ENCODE measurements at regions not wholly inside any gene's neighbourhood (a gene's known extent, or its start where the extent isn't known, plus 50 kb on each side); places are given as distances from the start of the nearest gene placed in this dataset.

- H3K4me1 Mint-ChIP-seq (ENCODE audit: unreplicated experiment): no peaks in the 10 kb centered on the region
- H3K27ac Mint-ChIP-seq (ENCODE audit: unreplicated experiment): no peak overlapping the region
- H3K9me3 Mint-ChIP-seq (ENCODE audit: unreplicated experiment): peaks cover 5% of the 10 kb centered on the region
- H3K27me3 Mint-ChIP-seq (ENCODE audit: unreplicated experiment): peaks cover 4% of the 10 kb centered on the region
- no peak overlapping the region for H3K4me3 Mint-ChIP-seq (ENCODE audit: unreplicated experiment)
- no peaks in the 10 kb centered on the region for H3K36me3 Mint-ChIP-seq (ENCODE audit: unreplicated experiment)
- no peak for DNase-seq (ENCODE audit: extremely low spot score, unreplicated experiment)
- no peak for TF ChIP-seq CTCF (IDR thresholded peaks at IDR 0.05)
Measured at GRCh38 chr1:173303984-173304383, 96.9 kb upstream of the TNFSF4 start.

DNA sequence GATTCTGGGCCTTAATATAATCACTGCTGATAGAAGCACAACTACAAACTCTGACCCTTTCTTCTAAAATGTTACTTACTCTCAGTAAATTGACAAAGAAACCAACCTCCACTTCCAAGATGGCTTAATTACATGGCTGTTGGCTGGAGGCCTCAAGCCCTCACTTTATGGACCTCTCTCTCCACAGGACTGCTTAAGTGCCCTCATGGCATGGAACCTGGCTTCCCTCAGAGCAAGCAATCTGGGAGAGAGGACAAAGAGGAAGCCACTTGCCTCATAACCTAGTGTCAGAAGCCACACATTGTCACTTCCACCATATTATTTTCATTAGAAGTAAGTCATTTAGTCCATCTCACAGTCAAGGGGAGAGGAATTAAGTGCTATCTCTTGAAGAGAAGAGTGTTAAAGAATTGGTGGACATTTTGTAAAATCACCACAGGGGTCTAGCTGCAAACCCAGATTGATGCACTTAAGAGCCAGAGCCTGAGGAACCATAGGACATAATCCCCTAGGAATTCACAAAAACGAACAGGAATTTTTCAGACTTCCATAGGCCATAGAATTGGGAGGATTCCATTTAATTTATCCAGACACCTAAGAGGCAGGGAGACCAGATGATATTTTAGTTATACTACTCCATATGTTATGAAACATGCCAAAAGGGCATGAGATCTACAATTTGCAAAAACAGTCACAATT, 97.5 kb upstream of the TNFSF4 start:
- Mint-ChIP-seq H3K27me3 (ENCODE audit: unreplicated experiment) (peaks cover 4% of the 10 kb centered on the region), H3K27ac (ENCODE audit: unreplicated experiment) (no peak overlapping the region)
- no peak for TF ChIP-seq CTCF (IDR thresholded peaks at IDR 0.05)

GRCh38 chr1:173307845-173308244, 100.7 kb upstream of the TNFSF4 start:
- TF ChIP-seq CTCF (IDR thresholded peaks at IDR 0.05): no peak
- H3K9me3 Mint-ChIP-seq (ENCODE audit: unreplicated experiment): peaks cover 15% of the 10 kb centered on the region

More for the DNA sequence above, 97.5 kb upstream of the TNFSF4 start:
- Mint-ChIP-seq H3K9me3 (ENCODE audit: unreplicated experiment) (peaks cover 9% of the 10 kb centered on the region), H3K4me3 (ENCODE audit: unreplicated experiment) (no peak overlapping the region), H3K36me3 (ENCODE audit: unreplicated experiment) (no peaks in the 10 kb centered on the region), H3K4me1 (ENCODE audit: unreplicated experiment) (no peaks in the 10 kb centered on the region)
- DNase-seq (ENCODE audit: extremely low spot score, unreplicated experiment): no peak

GRCh38 chr1:173314656-173315055, 107.5 kb upstream of the TNFSF4 start:
- H3K4me3 Mint-ChIP-seq (ENCODE audit: unreplicated experiment): no peak overlapping the region
- H3K27ac Mint-ChIP-seq (ENCODE audit: unreplicated experiment): no peak overlapping the region
- no peaks in the 10 kb centered on the region for H3K4me1 Mint-ChIP-seq (ENCODE audit: unreplicated experiment)
- peaks cover 6% of the 10 kb centered on the region for H3K9me3 Mint-ChIP-seq (ENCODE audit: unreplicated experiment)
- TF ChIP-seq CTCF (IDR thresholded peaks at IDR 0.05): no peak
- H3K27me3 Mint-ChIP-seq (ENCODE audit: unreplicated experiment): peaks cover 14% of the 10 kb centered on the region
- DNase-seq (ENCODE audit: extremely low spot score, unreplicated experiment): no peak
- no peaks in the 10 kb centered on the region for H3K36me3 Mint-ChIP-seq (ENCODE audit: unreplicated experiment)

More at GRCh38 chr1:173307845-173308244, 100.7 kb upstream of the TNFSF4 start:
- H3K4me1 Mint-ChIP-seq (ENCODE audit: unreplicated experiment): no peaks in the 10 kb centered on the region
- DNase-seq (ENCODE audit: extremely low spot score, unreplicated experiment): no peak
- H3K36me3 Mint-ChIP-seq (ENCODE audit: unreplicated experiment): no peaks in the 10 kb centered on the region
- H3K27me3 Mint-ChIP-seq (ENCODE audit: unreplicated experiment): peaks cover 11% of the 10 kb centered on the region
- H3K4me3 Mint-ChIP-seq (ENCODE audit: unreplicated experiment): no peak overlapping the region
- no peak overlapping the region for H3K27ac Mint-ChIP-seq (ENCODE audit: unreplicated experiment)

DNA sequence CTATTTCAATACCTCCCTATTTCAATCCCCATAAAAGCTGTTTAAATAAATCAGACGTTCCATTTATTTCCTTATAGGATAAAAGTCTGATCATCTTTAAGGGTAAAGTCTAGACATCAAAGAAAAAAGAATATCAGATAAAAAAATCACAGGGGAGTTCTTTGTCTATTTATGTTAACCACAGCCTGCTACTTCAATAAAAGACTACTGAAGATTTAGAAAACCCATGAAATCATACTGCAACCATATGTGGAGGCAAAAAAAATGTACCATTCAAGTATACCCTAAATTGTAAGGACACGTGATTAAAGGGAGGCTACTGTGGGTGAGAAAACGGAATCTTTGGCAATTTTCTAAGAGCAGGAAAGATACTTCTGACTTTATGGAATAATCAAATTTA, 108.2 kb upstream of the TNFSF4 start:
- Mint-ChIP-seq H3K36me3 (ENCODE audit: unreplicated experiment) (no peaks in the 10 kb centered on the region), H3K4me3 (ENCODE audit: unreplicated experiment) (no peak overlapping the region), H3K27ac (ENCODE audit: unreplicated experiment) (no peak overlapping the region), H3K27me3 (ENCODE audit: unreplicated experiment) (peaks cover 18% of the 10 kb centered on the region), H3K9me3 (ENCODE audit: unreplicated experiment) (no peaks in the 10 kb centered on the region), H3K4me1 (ENCODE audit: unreplicated experiment) (no peaks in the 10 kb centered on the region)
- DNase-seq (ENCODE audit: extremely low spot score, unreplicated experiment): no peak
- TF ChIP-seq CTCF (IDR thresholded peaks at IDR 0.05): no peak
